Activated CD4-positive, CD25-positive, alpha-beta regulatory T cell (primary cell): ENCODE measurements at regions not wholly inside any gene's neighbourhood (a gene's known extent, or its start where the extent isn't known, plus 50 kb on each side); places are given as distances from the start of the nearest gene placed in this dataset.

Experiments
- DNase-seq, 4 experiments: peaks; one replicate each; lab custom pipeline; 2025; lab: John Stamatoyannopoulos, UW

GRCh38 chr6:168722397-168722796 is 281.4 kb downstream of the SMOC2 start:
- DNase-seq: no peak

GRCh38 chr6:168721571-168721970 is 280.6 kb downstream of the SMOC2 start:
- DNase-seq: no peak

- DNase-seq: no peak
These were observed 278.9 kb downstream of the SMOC2 start for GRCh38 chr6:168719901-168720300.

GRCh38 chr6:168718821-168719475 is 278.0 kb downstream of the SMOC2 start:
- DNase-seq: no peak
